Tibial nerve (tissue), 4 donors: ENCODE measurements at regions not wholly inside any gene's neighbourhood (a gene's known extent, or its start where the extent isn't known, plus 50 kb on each side); places are given as distances from the start of the nearest gene placed in this dataset.

Experiments
- DNase-seq, 2 donors: peaks; one replicate each; pipeline ENCODE4 v3.0.0-alpha.2; 2019; ENCODE audit warnings: low spot score in 2 of 2
- H3K27ac ChIP-seq, 4 donors: fragments of 200-600 bp; sonication (generic) in 3 of 4; one replicate each; pipeline ENCODE4 v1.5.1; 2017 to 2019; ENCODE audit warnings: mild to moderate bottlenecking in 1 of 4
- H3K27me3 ChIP-seq, 2 donors: fragments of 200-600 bp; sonication (generic) in 1 of 2; one replicate each; pipeline versions ENCODE4 v1.5.1 to v1.6.0; 2017 to 2019
- H3K36me3 ChIP-seq, 3 donors: fragments of 200-600 bp; sonication (generic); one replicate each; pipeline ENCODE4 v1.5.1; 2018 to 2019
- H3K4me1 ChIP-seq, 4 donors: fragments of 200-600 bp; sonication (generic) in 3 of 4; one replicate each; pipeline ENCODE4 v1.5.1; 2017 to 2019
- H3K4me3 ChIP-seq, 4 donors: fragments of 200-600 bp; sonication (generic) in 3 of 4; one replicate each; pipeline ENCODE4 v1.5.1; 2017 to 2019; ENCODE audit warnings: mild to moderate bottlenecking in 1 of 4, moderate library complexity in 1 of 4
- H3K9me3 ChIP-seq, 4 donors: fragments of 200-600 bp; sonication (generic) in 3 of 4; one replicate each; pipeline ENCODE4 v1.5.1; 2017 to 2019
- EP300 ChIP-seq, 2 donors: sonication (generic); formaldehyde crosslinking; IDR thresholded peaks; one replicate each; pipeline ENCODE4 v1.6.1; 2017; ENCODE audit warnings: antibody characterized with exemption in 2 of 2, mild to moderate bottlenecking in 1 of 2
- POLR2A ChIP-seq, 2 donors: fragments of 450-650 bp; IDR thresholded peaks; one replicate each; pipeline ENCODE4 v1.6.1; 2017; ENCODE audit warnings: antibody characterized with exemption in 2 of 2, mild to moderate bottlenecking in 2 of 2, moderate library complexity in 2 of 2
- WGBS, 2 donors: methylation state at CpG; one replicate each; pipeline ENCODE4 v1.1.5; 2018; 5-methylcytosine and 5-hydroxymethylcytosine counted together
- TF ChIP-seq, protein P1 (sequence below), 5 experiments: fragments of 200-600 bp in 3 of 5; fragments of 450-650 bp in 2 of 5; sonication (generic) in 3 of 5; IDR thresholded peaks; one replicate each; pipeline ENCODE4 v1.5.1; 2016 to 2019; ENCODE audit warnings: antibody characterized with exemption in 5 of 5, mild to moderate bottlenecking in 3 of 5, moderate library complexity in 2 of 5

- Histone ChIP-seq H3K9me3 (no peaks in the 10 kb centered on the region), H3K4me3 (no peak overlapping the region), H3K27me3 (no peaks in the 10 kb centered on the region), H3K4me1 (no peaks in the 10 kb centered on the region), H3K36me3 (no peaks in the 10 kb centered on the region), H3K27ac (no peak overlapping the region)
- TF ChIP-seq POLR2A (IDR thresholded peaks at IDR 0.05) (no peak), EP300 (IDR thresholded peaks at IDR 0.05) (no peak)
- TF ChIP-seq, protein P1, sequence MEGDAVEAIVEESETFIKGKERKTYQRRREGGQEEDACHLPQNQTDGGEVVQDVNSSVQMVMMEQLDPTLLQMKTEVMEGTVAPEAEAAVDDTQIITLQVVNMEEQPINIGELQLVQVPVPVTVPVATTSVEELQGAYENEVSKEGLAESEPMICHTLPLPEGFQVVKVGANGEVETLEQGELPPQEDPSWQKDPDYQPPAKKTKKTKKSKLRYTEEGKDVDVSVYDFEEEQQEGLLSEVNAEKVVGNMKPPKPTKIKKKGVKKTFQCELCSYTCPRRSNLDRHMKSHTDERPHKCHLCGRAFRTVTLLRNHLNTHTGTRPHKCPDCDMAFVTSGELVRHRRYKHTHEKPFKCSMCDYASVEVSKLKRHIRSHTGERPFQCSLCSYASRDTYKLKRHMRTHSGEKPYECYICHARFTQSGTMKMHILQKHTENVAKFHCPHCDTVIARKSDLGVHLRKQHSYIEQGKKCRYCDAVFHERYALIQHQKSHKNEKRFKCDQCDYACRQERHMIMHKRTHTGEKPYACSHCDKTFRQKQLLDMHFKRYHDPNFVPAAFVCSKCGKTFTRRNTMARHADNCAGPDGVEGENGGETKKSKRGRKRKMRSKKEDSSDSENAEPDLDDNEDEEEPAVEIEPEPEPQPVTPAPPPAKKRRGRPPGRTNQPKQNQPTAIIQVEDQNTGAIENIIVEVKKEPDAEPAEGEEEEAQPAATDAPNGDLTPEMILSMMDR (IDR thresholded peaks at IDR 0.05): no peak
- WGBS, 2 donors: 83 to 84% methylated on average over 1 of the region's 1 CpG
- no peak for DNase-seq
These were observed 184.1 kb upstream of the NCAM2 start for GRCh38 chr21:20814090-20814489.

GRCh38 chr21:20822666-20823065, 175.5 kb upstream of the NCAM2 start:
- Histone ChIP-seq H3K9me3 (no peaks in the 10 kb centered on the region), H3K4me3 (no peak overlapping the region), H3K36me3 (no peaks in the 10 kb centered on the region), H3K27ac (no peak overlapping the region), H3K4me1 (no peaks in the 10 kb centered on the region), H3K27me3 (no peaks in the 10 kb centered on the region)
- DNase-seq: no peak
- 27 to 41% methylated on average over 2 of the region's 2 CpGs for WGBS, 2 donors
- no peak for TF ChIP-seq EP300 (IDR thresholded peaks at IDR 0.05)
- TF ChIP-seq, protein P1 (IDR thresholded peaks at IDR 0.05): no peak
- TF ChIP-seq POLR2A (IDR thresholded peaks at IDR 0.05): no peak

GRCh38 chr21:20852866-20853265, 145.3 kb upstream of the NCAM2 start:
- DNase-seq: no peak
- H3K4me1 ChIP-seq: no peaks in the 10 kb centered on the region
- no peak overlapping the region for H3K4me3 ChIP-seq
- no peak overlapping the region for H3K27ac ChIP-seq
- 34 to 39% methylated on average over 2 of the region's 2 CpGs for WGBS, 2 donors
- no peaks in the 10 kb centered on the region for H3K9me3 ChIP-seq
- TF ChIP-seq POLR2A (IDR thresholded peaks at IDR 0.05) (no peak), EP300 (IDR thresholded peaks at IDR 0.05) (no peak)
- TF ChIP-seq, protein P1 (IDR thresholded peaks at IDR 0.05): no peak
- H3K36me3 ChIP-seq: no peaks in the 10 kb centered on the region
- no peaks in the 10 kb centered on the region for H3K27me3 ChIP-seq

GRCh38 chr21:20856926-20857325, 141.3 kb upstream of the NCAM2 start:
- Histone ChIP-seq H3K9me3 (no peaks in the 10 kb centered on the region), H3K36me3 (no peaks in the 10 kb centered on the region), H3K4me3 (no peak overlapping the region), H3K27me3 (no peaks in the 10 kb centered on the region), H3K4me1 (no peaks in the 10 kb centered on the region), H3K27ac (no peak overlapping the region)
- 28 to 34% methylated on average over 5 of the region's 5 CpGs for WGBS, 2 donors
- no peak for DNase-seq
- TF ChIP-seq, protein P1 (IDR thresholded peaks at IDR 0.05): no peak
- no peak for TF ChIP-seq EP300 (IDR thresholded peaks at IDR 0.05)
- TF ChIP-seq POLR2A (IDR thresholded peaks at IDR 0.05): no peak

DNA sequence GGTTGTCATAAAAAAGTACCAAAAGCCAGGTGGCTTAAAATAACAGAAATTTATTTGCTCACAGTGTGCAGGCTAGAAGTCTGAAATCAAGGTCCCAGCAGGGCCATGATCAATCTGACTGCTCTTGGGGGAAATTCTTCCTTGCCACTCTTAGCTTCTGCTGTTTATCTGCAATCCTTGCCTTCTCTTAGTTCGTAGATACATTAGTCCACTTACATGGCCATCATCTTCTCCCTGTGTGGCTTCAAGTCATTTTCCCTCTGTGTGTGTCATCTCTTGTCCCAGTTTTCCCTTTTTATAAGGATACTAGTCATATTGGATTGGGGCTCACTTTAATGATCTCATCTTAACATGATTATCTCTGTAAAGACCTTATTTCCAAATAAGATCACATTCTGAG, 124.0 kb upstream of the NCAM2 start:
- Histone ChIP-seq H3K9me3 (no peaks in the 10 kb centered on the region), H3K27ac (no peak overlapping the region), H3K36me3 (no peaks in the 10 kb centered on the region), H3K27me3 (no peaks in the 10 kb centered on the region), H3K4me3 (no peak overlapping the region), H3K4me1 (no peaks in the 10 kb centered on the region)
- WGBS, 2 donors: 88 to 92% methylated on average over 1 of the region's 1 CpG
- TF ChIP-seq, protein P1 (IDR thresholded peaks at IDR 0.05): no peak
- TF ChIP-seq EP300 (IDR thresholded peaks at IDR 0.05) (no peak), POLR2A (IDR thresholded peaks at IDR 0.05) (no peak)
- no peak for DNase-seq
